Kasumi-1 (cell line): ENCODE measurements at regions not wholly inside any gene's neighbourhood (a gene's known extent, or its start where the extent isn't known, plus 50 kb on each side); places are given as distances from the start of the nearest gene placed in this dataset.

Experiments
- DNase-seq, 2 experiments: peaks; one replicate each; lab custom pipeline; 2025; lab: John Stamatoyannopoulos, UW

DNA sequence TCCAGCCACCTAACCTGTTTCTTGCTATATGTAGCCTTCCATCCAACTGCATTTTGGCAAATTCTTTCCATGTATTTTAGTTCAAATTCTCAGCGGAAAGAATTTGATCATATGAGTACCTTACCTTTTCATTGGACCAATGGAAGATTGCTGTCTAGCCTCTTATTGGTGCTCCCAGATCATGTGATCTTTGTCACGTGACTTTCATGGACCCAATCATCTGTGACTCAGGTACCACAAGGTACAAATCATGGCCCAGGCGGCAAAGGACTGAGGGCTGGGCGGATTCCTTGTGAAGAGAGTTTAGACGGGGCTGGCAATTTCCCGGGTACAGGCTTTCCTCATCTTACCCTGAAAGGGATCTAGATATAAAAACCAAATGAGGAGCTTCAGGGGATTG lies 85.9 kb upstream of the TBX20 start:
- no peak for DNase-seq

DNA sequence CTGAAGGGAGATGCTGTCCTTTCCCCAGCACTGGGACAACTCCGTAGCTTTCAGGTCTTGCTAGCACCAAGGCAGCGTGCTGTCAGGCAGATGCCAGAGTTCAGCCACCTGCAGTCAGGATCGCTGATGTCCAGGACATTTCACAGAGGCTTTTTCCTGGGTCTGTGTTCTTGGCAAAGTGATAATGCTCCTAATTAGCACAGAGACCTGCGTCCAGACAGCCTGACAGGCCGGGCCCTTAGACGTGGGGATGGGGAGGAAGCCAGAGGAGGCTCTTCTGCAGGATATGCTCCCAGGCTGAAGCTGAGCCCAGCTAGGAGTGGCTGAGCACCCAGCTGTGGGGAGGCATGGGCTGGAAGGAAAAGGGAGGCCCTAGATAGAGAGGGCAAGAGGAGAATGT lies 82.5 kb upstream of the TBX20 start:
- DNase-seq: no peak

DNA sequence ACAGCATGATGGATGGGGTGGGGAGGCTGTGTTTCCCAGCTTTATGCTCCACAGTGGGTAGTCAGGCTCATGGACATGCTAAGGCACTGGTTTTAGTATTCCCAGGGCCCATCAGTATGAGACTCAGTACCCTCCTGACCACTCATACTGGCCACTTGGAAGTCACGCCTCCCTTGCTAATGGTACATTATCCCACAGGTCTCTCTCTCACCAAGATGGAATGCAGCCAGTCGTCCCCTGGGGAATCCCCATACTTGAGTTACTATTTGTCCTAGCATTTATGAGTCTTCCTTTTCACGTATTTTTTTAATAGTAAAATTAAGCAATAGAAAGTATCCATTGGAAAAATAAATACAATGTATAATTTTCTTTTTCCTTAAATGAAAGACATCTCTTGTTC lies 80.6 kb upstream of the TBX20 start:
- no peak for DNase-seq

DNA sequence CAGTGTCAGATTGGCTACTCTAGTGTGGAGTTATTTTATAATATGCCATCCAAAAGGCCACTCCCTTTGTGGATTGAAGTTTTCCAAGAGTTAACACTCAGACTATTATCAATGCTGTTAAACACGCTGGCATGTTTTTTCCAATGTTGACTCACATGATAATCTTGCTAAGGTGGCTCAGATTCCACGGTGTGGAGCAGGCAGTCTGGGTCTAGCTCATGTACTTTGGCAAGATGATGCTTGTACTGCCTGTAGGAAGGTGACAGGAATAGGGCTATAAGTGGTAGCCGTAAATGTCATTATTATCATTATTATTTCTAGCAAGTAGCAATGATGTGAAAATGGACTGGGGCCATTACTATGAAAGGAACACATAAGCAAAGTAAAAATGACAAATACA lies 79.4 kb upstream of the TBX20 start:
- no peak for DNase-seq

DNA sequence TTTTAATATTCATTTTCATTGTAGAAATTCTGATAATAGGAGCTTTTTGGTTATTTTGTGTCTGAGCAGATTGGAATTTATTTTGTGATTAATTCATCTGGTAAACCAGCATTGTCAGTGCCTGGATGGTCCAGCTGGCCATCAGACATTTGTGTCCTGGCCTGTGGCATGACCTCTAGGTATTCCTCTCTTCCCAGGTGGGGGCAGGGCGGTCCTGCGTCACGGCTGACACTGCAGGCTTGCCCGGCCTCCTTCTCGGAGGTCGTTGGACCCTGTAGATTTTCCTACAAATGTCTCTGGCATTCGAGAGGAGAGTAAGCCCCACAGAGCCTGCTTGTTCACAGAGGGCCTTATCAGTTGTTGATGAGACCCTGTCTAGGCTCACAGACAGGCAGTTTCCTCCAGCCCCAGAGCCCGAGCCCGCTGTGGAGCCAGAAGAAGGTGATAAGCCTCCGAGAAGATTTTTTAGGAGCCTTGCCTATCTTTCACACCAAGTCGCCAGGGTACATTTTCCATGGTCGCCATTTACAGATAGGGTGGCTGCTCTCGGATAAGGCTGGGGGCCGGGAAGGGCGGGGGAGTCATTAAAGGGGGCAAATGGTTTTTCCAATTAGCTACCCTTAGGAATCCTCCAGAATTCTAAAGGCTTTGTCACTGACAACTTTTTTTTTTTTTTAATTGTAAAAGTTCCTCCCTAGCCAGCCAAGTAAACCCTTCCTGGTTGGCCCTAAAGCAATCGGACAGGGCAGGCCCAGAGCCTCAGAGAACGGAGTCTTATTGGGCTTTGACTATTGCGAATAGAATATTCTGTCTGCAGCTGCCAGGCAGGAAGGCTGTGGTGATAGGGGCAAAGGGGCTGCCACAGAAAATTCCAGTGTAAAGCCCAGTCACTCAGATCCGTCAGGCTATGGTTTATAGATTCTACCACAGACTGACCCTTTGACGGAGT lies 78.1 kb upstream of the TBX20 start:
- DNase-seq: no peak

DNA sequence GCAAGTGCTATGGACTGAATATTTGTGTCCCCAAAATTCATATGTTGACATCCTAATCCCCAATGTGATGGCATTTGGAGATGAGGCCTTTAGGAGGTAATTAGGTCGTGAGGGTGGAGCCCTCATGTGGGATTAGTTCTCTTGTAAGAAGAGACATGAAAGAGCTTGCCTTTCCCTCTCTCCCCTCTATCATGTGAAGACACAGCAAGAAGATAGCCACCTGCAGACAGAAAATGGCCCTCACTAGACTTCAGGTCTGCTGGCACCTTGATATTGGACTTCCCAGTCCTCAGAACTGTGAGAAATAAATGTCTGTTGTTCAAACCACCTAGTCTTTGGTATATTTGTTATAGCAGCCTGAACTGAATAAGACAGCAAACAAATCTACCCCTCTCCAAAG lies 75.1 kb upstream of the TBX20 start:
- no peak for DNase-seq

DNA sequence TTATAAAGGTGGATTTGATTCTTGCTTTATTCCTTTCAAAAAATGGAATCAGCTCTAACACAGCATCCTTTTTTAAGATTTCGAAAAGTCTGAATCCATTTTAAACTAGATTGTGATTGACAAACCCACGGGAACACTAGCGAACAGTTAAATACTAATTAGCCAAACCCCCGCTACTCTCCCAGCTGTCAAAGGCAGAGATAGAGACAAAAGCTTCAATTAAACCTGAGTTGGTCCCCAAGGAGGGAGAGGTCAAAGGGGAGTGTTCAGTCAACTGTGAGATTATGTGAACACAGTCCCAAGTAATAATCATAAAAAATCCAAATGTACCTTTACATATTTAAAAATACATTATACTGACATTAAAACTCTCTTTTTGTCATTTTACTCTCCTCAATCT lies 65.7 kb upstream of the TBX20 start:
- DNase-seq: no peak

DNA sequence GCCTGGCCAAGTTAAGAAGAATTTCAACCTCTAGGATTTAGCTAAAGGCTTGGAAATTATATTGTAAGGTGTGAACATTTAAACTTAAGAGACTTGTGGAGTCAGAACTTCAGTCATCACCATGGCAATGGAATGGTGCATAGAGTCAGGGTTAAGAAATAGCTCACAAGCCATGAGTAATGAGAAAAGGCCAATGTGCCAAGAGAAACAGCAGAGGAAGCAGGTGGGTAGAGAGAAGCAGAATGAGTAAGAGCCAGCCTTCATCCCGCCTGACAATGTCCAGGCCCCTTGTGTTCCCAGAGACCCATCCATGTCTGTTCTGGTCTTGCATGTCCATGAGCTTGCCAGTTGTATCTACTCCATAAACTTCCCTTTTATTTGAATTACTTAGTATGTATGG lies 62.6 kb upstream of the TBX20 start:
- DNase-seq: no peak

DNA sequence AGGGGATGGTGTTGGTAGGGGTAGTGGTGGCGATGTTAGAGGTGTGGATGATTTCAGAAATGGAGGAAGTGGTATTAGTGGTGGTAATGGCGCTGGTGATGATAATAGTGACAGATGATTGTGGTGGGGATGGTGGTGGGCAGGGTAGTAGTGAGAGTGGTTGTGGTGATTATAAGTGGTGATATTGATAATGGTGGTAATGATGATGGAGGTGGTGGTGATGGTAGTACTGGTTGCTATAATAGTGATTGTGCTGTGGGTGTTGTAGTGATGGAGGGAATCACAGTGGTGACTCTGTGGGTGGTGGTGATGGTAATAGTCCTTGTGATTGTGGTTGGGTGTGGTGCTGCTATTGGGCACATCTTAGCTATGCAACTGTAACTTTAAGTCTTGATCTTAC lies 61.6 kb upstream of the TBX20 start:
- DNase-seq: no peak

DNA sequence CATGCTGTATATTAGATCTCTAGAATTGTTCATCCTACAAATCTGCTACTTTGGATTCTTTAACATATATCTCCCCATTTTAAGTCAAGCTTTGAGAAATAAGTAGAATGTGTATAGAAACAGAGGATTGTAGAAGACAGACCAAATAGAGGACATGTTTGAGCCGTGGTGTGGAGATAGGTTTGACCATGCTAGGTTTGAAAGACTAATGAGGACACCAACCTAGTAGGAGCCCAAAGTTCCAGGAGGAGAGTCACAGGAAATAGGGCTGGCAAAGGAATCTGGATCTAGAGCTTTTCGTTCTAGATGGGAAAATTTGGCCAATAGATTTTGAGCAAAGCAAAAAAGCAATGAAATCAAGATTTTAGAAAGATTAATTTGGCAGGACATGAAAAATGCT lies 60.5 kb upstream of the TBX20 start:
- DNase-seq: no peak

DNA sequence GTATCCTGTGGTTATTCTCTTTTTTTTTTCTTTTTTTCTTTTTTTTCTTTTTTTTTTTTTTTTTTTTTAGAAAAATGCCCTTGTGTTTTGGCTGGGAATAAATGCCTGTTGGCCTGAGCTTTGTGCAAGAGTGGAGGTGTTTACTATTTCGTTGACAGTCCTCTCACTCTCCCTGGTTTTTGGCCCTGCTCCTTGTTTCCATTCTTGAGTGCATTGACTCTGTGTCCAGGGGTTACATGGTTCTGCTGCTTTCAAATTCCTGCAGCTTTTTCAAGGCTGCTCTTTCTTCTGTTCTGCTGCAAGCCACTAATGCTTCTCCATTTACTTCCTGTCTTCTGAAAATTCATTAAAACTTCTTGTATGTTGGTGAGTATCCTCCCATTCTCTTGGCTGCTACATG lies 59.7 kb upstream of the TBX20 start:
- DNase-seq: no peak
